Thoracic aorta (tissue), 2 donors: ENCODE measurements at regions not wholly inside any gene's neighbourhood (a gene's known extent, or its start where the extent isn't known, plus 50 kb on each side); places are given as distances from the start of the nearest gene placed in this dataset.

Experiments used
- ATAC-seq: fragments of 150-250 bp; one replicate; pipeline ENCODE4 v1.8.0; 2017; ENCODE audit warnings: low read depth; ENCODE audit not compliant: insufficient number of reproducible peaks, low FRiP score
- DNase-seq: peaks from one replicate; pipeline ENCODE4 v3.0.0-alpha.2; 2020; ENCODE audit warnings: low spot score
- H3K27ac ChIP-seq, 2 donors: fragments of 200-600 bp; sonication (generic); 1 replicate in 1 of 2; 2 replicates in 1 of 2; pipeline ENCODE4 v1.5.1; 2016; ENCODE audit warnings: mild to moderate bottlenecking in 2 of 2, moderate library complexity in 2 of 2
- H3K27me3 ChIP-seq: fragments of 200-600 bp; sonication (generic); replicated peaks from 2 replicates; pipeline ENCODE4 v1.6.0; 2016; ENCODE audit warnings: mild to moderate bottlenecking; ENCODE audit not compliant: insufficient read depth
- H3K36me3 ChIP-seq: fragments of 200-600 bp; sonication (generic); one replicate; pipeline ENCODE4 v1.5.1; 2016
- H3K4me1 ChIP-seq, 2 donors: fragments of 200-600 bp; sonication (generic); 1 replicate in 1 of 2; 2 replicates in 1 of 2; pipeline versions ENCODE4 v1.5.1 to v1.6.0; 2016; ENCODE audit warnings: low read depth in 2 of 2, mild to moderate bottlenecking in 1 of 2; ENCODE audit not compliant: control insufficient read depth in 1 of 2
- H3K4me3 ChIP-seq: fragments of 200-600 bp; sonication (generic); 2 replicates; pipeline ENCODE4 v1.5.1; 2016; ENCODE audit warnings: mild to moderate bottlenecking
- H3K9me3 ChIP-seq: fragments of 200-600 bp; sonication (generic); 2 replicates; pipeline ENCODE4 v1.5.1; 2016
- TF ChIP-seq, protein P1 (sequence below): fragments of 200-600 bp; sonication (generic); IDR thresholded peaks from one replicate; pipeline ENCODE4 v1.5.1; 2019; ENCODE audit warnings: antibody characterized with exemption

DNA sequence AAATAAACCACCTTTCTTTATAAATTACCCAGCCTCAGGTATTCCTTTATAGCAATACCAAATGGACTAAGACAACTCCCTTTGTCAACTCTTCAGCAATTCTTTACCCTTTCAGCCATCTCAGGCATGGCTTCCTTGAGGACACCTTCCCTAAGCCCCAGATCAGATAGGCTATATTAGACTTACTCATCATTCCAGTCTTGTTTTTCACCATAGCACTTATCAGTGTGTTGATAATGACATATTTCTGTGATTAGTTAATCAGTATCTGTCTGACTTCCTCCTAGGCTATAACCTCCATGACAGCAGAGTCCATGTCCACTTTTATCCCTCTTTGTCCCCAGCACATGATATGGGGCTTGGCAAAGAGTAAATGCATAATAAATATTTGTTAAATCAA lies 238.1 kb downstream of the ACTL7B start:
- DNase-seq, result no peak

GRCh38 chr9:108615152-108615551 lies 240.6 kb downstream of the ACTL7B start:
- no peak for ATAC-seq
- TF ChIP-seq, protein P1, sequence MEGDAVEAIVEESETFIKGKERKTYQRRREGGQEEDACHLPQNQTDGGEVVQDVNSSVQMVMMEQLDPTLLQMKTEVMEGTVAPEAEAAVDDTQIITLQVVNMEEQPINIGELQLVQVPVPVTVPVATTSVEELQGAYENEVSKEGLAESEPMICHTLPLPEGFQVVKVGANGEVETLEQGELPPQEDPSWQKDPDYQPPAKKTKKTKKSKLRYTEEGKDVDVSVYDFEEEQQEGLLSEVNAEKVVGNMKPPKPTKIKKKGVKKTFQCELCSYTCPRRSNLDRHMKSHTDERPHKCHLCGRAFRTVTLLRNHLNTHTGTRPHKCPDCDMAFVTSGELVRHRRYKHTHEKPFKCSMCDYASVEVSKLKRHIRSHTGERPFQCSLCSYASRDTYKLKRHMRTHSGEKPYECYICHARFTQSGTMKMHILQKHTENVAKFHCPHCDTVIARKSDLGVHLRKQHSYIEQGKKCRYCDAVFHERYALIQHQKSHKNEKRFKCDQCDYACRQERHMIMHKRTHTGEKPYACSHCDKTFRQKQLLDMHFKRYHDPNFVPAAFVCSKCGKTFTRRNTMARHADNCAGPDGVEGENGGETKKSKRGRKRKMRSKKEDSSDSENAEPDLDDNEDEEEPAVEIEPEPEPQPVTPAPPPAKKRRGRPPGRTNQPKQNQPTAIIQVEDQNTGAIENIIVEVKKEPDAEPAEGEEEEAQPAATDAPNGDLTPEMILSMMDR, result no peak
- no peaks in the 10 kb centered on the region for H3K27me3 ChIP-seq
- H3K27ac ChIP-seq, result no peak overlapping the region
- no peaks in the 10 kb centered on the region for H3K36me3 ChIP-seq
- DNase-seq, result no peak
- no peaks in the 10 kb centered on the region for H3K9me3 ChIP-seq
- no peak overlapping the region for H3K4me3 ChIP-seq
- no peaks in the 10 kb centered on the region for H3K4me1 ChIP-seq

More for the DNA sequence above, 238.1 kb downstream of the ACTL7B start:
- H3K27me3 ChIP-seq, result no peaks in the 10 kb centered on the region
- TF ChIP-seq, protein P1, result no peak
- no peaks in the 10 kb centered on the region for H3K9me3 ChIP-seq
- no peak overlapping the region for H3K4me3 ChIP-seq
- no peak for ATAC-seq
- no peak overlapping the region for H3K27ac ChIP-seq
- no peaks in the 10 kb centered on the region for H3K4me1 ChIP-seq
- no peaks in the 10 kb centered on the region for H3K36me3 ChIP-seq

DNA sequence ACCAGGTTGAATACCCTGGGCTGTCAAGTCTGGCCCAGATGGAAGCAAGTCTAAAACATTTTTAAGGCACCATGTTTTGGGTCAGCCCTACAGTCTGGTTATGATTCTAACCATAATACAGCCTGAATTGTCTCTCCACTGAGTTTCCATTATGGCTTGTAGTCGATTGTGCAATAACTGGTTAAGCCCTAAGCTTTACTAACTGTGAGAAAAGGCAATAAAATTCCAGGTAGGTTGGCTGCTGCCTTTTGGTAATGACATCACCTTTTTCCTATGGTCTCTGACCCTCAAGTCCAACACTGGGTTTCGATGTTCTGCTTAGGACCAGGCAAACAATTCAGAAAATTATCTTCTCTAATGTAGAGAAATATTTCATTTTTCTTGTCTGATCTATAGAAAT lies 243.3 kb downstream of the ACTL7B start:
- Histone ChIP-seq H3K27ac (no peak overlapping the region), H3K4me3 (no peak overlapping the region), H3K4me1 (no peaks in the 10 kb centered on the region), H3K9me3 (no peaks in the 10 kb centered on the region), H3K36me3 (no peaks in the 10 kb centered on the region), H3K27me3 (no peaks in the 10 kb centered on the region)
- TF ChIP-seq, protein P1, result no peak
- ATAC-seq (no peak), DNase-seq (no peak)

DNA sequence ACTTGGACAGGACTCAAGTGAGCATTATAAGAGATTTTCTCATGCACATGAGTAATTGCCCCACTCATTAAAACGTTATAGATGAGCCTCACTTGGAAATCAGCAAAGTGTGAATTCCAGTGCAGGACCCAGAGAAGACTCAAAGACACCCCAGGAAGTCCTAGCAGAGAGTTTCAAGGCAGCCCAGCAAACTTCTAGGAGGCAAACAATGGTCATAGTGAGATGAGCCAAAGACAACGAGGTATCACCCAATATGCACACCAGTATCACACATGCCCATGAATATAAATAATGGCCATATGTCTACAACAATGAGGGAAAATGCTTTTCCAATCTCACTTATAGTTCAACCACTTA lies 245.9 kb downstream of the ACTL7B start:
- ATAC-seq (no peak), DNase-seq (no peak)
- no peaks in the 10 kb centered on the region for H3K27me3 ChIP-seq
- no peak overlapping the region for H3K27ac ChIP-seq
- no peaks in the 10 kb centered on the region for H3K9me3 ChIP-seq
- TF ChIP-seq, protein P1, result no peak
- H3K36me3 ChIP-seq, result no peaks in the 10 kb centered on the region
- H3K4me3 ChIP-seq, result no peak overlapping the region
- no peaks in the 10 kb centered on the region for H3K4me1 ChIP-seq

- Histone ChIP-seq H3K4me3 (no peak overlapping the region), H3K27ac (no peak overlapping the region), H3K4me1 (no peaks in the 10 kb centered on the region), H3K9me3 (no peaks in the 10 kb centered on the region), H3K36me3 (no peaks in the 10 kb centered on the region), H3K27me3 (no peaks in the 10 kb centered on the region)
- no peak for ATAC-seq
- TF ChIP-seq, protein P1, result no peak
- no peak for DNase-seq
Measured at GRCh38 chr9:108609227-108609896, 246.4 kb downstream of the ACTL7B start.
